Hematopoietic multipotent progenitor cell treated with erythropoietin and hydrocortisone succinate and interleukin-3 and kit ligand, for 8 days (in vitro differentiated cells): ENCODE measurements at regions not wholly inside any gene's neighbourhood (a gene's known extent, or its start where the extent isn't known, plus 50 kb on each side); places are given as distances from the start of the nearest gene placed in this dataset.

Source experiments
- DNase-seq: peaks from one replicate; pipeline ENCODE4 v3.0.0-alpha.2; 2015

DNA sequence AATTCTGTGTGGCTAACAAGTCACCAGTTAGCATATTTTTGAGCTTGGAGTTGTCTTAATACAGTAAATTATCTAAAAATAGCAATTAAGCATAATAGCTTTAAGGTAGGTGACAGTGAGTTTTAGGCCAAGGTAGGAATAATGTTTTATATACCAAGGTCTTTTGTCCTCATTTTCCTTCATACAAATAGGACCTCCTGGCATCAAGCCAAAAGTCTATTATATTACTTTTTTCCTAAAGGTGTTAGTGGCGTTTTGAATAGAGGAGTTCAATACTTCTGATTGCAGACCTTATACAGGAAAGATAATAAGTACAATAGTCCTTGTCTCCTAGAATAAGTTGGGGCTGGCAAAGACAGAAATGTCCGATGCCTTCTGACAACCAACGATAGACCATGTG lies 2277.7 kb downstream of the TP53TG3F start:
- DNase-seq, result no peak

DNA sequence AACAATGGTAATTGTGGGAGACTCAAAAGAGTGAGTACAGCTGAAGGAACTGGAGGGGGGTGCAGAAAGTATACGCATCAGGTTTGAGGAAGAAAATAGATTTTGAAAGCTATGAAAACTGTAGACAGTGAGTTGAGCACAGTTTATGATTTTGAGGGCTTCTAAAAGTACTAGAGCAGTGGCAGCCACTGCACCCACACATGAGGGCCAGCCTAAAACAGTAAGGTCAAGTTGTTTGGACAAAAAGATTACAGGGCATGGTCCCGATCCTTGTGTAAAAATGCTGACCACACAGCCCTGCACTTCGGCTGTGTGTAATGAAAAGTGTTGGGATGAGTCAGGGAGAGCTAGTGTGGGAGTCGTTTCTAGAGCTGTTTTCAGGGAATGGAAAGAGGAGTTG lies 2282.1 kb downstream of the TP53TG3F start:
- DNase-seq, result no peak

DNA sequence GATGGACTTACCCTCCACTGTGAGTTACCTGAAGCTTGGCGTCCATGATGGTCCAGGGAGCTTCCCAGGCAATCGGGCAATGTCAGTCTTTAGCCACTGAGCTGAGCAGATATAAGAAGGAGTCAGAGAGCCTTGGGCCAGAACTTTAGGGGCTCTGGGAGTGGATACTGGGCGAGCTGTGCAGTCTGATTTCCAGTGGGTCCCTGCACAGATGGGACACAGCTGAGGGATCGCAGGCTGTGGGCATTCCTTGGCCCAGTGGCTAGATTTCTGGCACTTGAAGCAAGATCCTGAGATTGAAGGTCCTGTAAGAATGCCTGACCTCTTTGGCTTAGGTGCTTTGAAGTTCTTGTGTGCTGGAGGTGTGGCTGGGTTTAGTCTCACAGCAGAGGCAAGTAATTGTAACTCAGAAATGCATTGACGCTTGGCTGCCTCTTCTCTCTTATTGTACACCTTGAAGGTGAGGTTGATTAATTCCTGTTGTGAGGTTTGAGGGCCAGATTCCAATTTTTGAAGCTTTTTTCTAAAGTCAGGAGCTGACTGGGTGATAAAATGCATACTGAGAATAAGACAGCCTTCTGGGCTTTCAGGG lies 2283.8 kb downstream of the TP53TG3F start:
- no peak for DNase-seq

GRCh38 chr16:35744084-35744483 lies 2284.7 kb downstream of the TP53TG3F start:
- no peak for DNase-seq

- DNase-seq, result no peak
Observed at GRCh38 chr16:35744726-35745125, 2285.3 kb downstream of the TP53TG3F start.

GRCh38 chr16:35745191-35745590 lies 2285.8 kb downstream of the TP53TG3F start:
- DNase-seq, result no peak

GRCh38 chr16:35745821-35746248 lies 2286.4 kb downstream of the TP53TG3F start:
- no peak for DNase-seq

GRCh38 chr16:35746281-35746962 lies 2287.0 kb downstream of the TP53TG3F start:
- no peak for DNase-seq

DNA sequence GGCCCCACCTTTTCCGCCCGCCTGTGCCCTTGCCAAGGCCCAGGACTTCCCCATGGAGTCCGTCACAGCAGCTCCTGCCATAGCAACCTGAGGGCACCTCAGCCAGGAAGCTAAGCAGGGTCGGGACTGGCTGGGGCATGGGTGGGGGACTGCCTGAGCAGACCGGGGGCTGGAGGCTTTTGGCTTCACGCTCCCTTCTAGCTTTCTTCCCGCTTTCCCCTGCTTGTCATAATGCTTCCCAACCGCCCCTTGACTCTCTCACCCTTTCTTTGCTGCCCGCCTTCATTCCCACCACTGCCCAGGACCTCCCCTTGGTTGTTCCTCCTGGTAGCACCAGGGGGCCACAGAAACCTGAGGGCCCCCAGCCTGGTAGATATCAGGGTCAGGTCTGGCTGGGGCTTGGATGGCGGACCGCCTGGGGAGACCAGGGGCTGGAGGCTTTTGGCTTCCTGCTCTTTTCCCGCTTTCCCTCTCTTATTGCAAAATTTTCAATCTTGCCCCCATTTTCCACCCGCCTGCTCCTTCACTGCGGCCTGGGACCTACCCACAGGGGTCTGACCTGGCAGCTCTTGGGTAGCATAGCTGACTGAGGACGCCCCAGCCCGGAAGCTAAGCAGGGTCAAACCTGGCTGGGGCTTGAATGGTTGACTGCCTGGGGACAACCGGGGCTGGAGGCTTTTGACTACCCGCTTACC lies 2287.7 kb downstream of the TP53TG3F start:
- no peak for DNase-seq

DNA sequence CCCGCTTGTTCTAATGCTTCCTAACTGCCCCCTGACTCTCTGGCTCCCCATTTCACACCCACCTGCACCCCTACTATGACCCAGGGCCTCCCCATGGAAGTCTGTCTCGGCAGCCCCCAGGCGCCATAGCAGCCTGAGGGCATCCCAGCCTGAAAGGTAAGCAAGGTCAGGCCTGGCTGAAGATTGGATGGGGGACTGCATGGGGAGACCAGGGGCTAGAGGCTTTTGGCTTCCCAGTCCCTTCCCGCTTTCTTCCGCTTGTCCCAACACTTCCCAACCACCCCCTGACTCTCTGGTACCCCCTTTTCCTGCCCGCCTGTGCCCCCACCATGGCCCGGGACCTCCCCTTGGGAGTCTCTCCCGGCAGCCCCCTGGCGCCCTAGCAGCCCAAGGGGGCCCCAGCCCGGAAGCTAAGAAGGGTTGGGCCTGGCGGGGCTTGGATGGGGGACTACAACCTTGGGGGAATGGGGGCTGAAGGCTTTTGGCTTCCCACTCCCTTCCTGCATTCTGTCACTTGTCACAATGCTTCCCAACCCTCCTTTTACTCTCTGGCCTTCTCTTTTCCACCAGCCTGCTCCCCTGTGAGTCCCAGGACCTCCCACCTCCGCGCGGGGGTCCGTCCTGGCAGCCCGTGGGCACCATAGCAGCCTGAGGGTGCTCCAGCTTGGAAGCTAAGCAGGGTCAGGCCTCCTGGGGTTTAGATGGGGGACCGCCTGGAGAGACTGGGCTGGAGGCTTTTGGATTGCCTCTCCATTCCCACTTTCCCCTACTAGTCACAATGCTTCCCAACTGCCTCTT lies 2288.4 kb downstream of the TP53TG3F start:
- no peak for DNase-seq

DNA sequence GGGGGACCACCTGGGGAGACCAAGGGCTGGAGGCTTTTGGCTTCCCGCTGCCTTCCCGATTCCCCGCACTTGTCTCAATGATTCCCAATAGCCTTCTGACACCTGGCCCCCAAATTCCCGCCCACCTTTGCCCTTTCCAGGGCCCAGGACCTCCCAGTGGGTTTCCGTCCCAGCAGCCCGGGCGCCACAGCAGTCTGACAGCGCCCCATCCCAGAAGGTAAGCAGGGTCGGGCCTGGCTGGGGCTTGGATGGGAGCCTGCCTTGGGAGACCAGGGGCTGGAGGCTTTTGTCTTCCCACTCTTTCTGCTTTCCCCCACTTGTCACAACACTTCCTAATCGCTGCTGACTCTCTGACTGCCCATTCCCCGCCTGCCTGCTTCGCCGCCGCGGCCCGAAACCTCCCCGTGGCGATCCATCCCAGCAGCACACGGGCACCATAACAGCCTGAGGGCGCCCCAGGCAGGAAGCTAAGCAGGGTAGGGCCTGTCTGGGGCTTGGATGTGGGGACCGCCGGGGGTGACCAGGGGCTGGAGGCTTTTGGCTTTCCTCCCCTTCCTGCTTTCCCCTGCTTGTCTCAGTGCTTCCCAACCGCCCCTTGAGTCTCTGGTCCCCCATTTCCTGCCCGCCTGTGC lies 2289.3 kb downstream of the TP53TG3F start:
- DNase-seq, result no peak

DNA sequence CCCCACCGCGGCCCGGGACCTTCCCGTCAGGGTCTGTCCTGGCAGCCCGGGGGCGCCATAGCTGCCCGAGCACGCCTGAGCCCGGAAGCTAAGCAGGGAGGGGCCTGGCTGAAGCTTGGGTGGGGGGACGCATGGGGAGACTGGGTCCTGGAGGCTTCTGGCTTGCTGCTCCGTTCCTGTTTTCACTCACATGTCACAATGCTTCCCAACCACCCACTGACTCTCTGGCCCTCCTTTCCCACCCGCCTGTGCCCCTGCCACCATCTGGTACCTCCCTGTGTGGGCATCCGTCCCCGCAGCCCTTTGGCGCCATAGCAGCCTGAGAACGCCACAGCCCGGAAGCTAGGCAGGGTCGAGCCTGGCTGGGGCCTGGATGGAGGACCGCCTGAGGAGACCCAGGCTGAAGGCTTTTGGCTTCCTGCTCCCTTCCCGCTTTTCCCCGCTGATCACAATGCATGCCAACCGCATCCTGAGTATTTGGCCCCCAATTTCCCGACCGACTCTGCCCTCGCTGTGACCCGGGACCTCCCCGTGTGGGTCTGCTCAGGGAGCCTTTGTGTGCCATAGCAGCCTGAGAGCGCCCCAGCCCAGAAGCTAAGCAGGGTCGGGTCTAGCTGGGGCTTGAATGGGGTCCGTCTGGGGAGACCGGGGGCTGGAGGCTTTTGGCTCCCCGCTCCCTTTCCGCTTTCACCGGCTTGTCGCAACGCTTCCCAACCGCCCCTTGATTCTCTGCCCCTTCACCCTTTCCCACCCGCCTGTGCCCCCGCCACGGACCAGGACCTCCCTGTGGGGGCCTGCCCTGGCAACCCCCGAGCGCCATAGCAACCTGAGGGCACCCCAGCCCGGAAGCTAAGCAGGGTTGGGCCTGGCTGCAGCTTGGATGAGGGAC lies 2290.1 kb downstream of the TP53TG3F start:
- no peak for DNase-seq

- no peak for DNase-seq
Observed at GRCh38 chr16:35750157-35750689, 2290.8 kb downstream of the TP53TG3F start.

DNA sequence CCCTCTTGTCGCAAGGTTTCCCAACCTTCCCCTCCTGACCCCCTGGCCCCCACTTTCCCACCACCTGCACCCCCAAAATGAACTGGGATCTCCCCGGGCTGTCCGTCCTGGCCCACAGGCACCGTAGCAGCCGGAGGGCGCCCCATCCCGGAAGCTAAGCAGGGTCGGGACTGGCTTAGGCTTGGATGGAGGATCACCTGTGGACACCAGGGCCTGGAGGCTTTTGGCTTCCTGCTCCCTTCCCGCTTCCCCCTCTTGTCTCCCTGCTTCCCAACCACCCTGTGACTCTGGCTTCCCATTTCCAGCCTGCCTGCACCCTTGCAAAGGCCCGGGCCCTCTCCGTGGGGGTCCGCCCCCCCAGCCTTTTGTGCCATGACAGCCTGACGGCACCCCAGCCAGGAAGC lies 2291.3 kb downstream of the TP53TG3F start:
- no peak for DNase-seq

DNA sequence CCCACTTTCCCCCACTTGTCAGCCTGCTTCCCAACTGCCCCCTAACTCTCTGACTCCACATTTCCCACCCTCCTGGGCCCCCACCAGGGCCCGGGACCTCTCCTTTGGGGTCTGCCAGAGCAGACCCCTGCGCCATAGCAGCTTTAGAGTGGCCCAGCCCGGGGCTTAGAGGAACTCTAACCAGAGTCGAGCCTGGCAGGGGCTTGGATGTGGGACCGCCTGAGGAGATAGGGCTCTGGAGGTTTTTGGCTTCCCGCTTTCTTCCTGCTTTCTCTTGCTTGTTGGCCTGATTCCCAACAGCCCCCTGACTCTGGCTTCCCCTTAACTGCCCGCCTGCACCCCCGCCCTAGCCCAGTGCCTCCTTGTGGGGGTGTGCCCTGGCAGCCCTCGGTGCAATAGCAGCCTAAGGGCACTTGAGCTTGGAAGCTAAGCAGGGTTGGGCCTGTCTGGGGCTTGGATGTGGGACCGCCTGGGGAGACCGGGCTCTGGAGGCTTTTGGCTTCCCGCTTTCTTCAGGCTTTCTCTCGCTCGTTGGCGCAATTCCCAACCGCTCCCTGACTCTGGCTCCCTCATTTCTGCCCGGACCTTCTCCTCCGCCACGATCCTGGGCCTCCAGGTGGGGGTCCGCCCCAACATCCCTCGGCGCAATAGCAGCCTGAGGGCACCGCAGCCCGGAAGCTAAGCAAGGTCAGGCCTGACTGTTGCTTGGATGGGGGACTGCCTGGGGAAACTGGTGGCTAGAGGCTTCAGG lies 2292.0 kb downstream of the TP53TG3F start:
- DNase-seq, result no peak

DNA sequence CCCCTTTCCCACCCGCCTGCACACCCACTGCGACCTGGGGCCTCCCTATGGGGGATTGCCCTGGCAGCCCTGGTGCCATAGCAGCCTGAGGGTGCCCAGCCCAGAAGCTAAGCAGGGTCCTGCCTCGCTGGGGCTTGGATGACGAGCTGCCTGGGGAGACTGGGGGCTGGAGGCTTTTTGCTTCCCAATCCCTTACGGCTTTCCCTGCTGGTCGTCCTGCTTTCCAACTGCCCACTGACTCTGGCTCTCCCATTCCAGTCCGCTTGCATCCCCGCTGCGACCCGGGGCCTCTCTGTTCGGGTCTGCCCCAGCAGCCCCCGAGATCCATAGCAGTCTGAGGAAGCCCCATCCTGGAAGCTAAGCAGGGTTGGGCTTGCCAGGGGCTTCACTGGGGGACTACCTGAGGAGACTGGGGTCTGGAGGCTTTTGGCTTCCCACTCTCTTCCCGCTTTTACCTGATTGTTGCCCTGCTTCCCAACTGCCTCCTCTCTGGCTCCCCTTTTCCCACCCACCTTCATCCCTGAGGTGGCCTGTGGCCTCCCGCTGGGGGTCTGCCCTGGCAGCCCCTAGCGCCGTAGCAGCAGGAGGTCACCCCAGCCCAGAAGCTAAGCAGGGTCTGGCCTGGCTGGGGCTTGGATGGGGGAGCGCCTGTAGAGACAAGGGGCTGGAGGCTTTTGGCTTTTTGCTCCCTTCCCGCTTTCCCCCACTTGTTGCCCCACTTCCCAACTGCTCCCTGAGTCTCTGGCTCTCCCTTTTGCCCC lies 2292.8 kb downstream of the TP53TG3F start:
- DNase-seq, result no peak

GRCh38 chr16:35752773-35753558 lies 2293.6 kb downstream of the TP53TG3F start:
- DNase-seq, result no peak

DNA sequence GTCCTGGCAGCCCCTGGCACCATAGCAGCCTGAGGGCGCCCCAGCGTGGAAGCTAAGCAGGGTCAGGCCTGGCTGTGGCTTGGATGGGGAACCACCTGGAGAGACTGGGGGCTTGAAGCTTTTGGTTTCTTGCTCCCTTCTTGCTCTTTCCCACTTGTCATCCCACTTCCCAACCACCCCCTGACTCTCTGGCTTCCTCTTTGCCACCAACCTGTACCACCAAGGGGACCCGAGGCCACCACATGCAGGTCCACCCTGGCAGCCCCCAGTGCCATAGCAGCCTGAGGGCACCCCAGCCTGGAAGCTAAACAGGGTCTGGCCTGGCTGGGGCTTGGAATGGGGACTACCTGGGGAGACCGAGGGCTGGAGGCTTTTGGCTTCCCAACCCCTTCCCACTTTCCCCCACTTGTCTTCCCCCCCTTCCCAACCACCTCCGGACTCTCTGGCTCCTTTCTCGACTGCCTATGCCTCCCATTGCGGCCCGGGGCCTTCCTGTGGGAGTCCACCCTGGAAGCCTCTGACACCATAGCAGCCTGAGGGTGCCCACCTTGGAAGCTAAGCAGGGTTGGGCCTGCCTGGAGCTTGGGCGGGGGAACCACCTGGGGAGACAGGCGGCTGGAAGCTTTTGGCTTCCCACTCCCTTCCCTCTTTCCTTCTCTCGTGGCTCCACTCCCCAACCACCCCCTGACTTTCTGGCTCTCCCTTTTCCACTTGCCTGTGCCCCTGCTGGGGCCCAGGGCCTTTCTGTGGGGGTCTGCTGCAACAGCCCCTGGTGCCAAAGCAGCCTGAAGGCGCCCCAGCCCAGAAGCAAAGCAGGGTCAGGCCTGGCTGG lies 2294.4 kb downstream of the TP53TG3F start:
- no peak for DNase-seq
